Ascending aorta (tissue), 2 donors: ENCODE measurements at regions not wholly inside any gene's neighbourhood (a gene's known extent, or its start where the extent isn't known, plus 50 kb on each side); places are given as distances from the start of the nearest gene placed in this dataset.

ENCODE experiments used
- DNase-seq, 2 donors: peaks; one replicate each; pipeline ENCODE4 v3.0.0-alpha.2; 2019; ENCODE audit warnings: low spot score in 2 of 2
- H3K27ac ChIP-seq, 2 donors: fragments of 200-600 bp; sonication (generic); one replicate each; pipeline ENCODE4 v1.5.1; 2016 to 2017; ENCODE audit warnings: mild to moderate bottlenecking in 1 of 2
- H3K27me3 ChIP-seq: fragments of 200-600 bp; sonication (generic); one replicate; pipeline ENCODE4 v1.5.1; 2017
- H3K36me3 ChIP-seq, 2 donors: fragments of 200-600 bp; sonication (generic); one replicate each; pipeline ENCODE4 v1.5.1; 2016
- H3K4me1 ChIP-seq, 2 donors: fragments of 200-600 bp; sonication (generic); one replicate each; pipeline ENCODE4 v1.5.1; 2016 to 2017; ENCODE audit warnings: mild to moderate bottlenecking in 1 of 2
- H3K4me3 ChIP-seq, 2 donors: fragments of 200-600 bp; sonication (generic); one replicate each; pipeline ENCODE4 v1.5.1; 2016 to 2017; ENCODE audit warnings: mild to moderate bottlenecking in 1 of 2
- H3K9me3 ChIP-seq, 2 donors: fragments of 200-600 bp; sonication (generic); one replicate each; pipeline ENCODE4 v1.5.1; 2016
- intact Hi-C: fragments of 100-400 bp; cut with DNase I; formaldehyde crosslinking; loops from one replicate; pipeline ENCODE4 v1.15.1; 2023
- TF ChIP-seq, protein P1 (sequence below), 3 experiments: fragments of 200-600 bp in 2 of 3; fragments of 450-650 bp in 1 of 3; sonication (generic) in 2 of 3; IDR thresholded peaks; one replicate each; pipeline ENCODE4 v1.5.1; 2016 to 2019; ENCODE audit warnings: antibody characterized with exemption in 3 of 3, mild to moderate bottlenecking in 1 of 3, moderate library complexity in 1 of 3

DNA sequence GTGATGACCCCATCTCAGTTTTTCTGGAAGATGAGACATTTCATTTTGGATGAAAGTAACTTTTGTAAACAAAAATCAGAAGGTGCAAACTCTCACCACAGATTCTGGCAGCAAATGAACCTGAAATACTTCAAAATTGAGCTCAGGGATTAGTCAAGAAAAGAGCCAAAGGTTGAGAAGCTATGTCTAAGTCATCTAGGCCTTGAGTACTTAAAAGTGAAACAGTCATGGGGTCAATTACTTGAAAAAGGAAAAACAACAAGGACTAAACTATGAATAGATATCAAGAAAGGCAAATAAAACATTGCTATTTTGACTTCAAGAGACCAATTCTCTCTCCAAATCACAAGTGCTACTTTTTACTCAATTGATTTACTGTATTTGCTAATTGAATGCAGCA lies 285.1 kb downstream of the RBM43 start:
- intact Hi-C loops: no loop called here
- TF ChIP-seq, protein P1, sequence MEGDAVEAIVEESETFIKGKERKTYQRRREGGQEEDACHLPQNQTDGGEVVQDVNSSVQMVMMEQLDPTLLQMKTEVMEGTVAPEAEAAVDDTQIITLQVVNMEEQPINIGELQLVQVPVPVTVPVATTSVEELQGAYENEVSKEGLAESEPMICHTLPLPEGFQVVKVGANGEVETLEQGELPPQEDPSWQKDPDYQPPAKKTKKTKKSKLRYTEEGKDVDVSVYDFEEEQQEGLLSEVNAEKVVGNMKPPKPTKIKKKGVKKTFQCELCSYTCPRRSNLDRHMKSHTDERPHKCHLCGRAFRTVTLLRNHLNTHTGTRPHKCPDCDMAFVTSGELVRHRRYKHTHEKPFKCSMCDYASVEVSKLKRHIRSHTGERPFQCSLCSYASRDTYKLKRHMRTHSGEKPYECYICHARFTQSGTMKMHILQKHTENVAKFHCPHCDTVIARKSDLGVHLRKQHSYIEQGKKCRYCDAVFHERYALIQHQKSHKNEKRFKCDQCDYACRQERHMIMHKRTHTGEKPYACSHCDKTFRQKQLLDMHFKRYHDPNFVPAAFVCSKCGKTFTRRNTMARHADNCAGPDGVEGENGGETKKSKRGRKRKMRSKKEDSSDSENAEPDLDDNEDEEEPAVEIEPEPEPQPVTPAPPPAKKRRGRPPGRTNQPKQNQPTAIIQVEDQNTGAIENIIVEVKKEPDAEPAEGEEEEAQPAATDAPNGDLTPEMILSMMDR (IDR thresholded peaks at IDR 0.05): no peak
- H3K27ac ChIP-seq: no peak overlapping the region
- no peak for DNase-seq
- no peak overlapping the region for H3K4me3 ChIP-seq
- no peaks in the 10 kb centered on the region for H3K4me1 ChIP-seq
- no peaks in the 10 kb centered on the region for H3K9me3 ChIP-seq
- H3K27me3 ChIP-seq: no peaks in the 10 kb centered on the region
- H3K36me3 ChIP-seq: no peaks in the 10 kb centered on the region

DNA sequence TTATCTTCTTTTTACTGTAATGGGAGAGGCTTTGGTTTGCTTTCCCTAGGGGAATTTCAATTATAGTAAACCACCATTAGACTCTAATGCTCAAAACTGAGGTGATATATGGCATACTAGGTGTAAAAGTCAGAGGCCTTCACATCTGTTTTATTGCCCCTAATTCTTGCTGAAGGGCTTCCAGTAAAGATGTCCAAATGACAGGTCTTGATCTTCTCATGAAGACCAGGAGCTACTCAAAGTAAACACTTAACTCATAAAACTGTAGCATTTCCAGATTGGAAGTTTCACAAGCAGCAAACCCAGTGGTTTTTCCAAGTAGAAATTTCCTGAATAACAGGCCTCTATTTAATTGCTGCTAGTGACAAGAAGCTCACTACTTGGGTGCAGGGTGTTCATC lies 286.8 kb downstream of the RBM43 start:
- H3K4me3 ChIP-seq: no peak overlapping the region
- intact Hi-C loops: no loop called here
- H3K9me3 ChIP-seq: no peaks in the 10 kb centered on the region
- H3K4me1 ChIP-seq: no peaks in the 10 kb centered on the region
- DNase-seq: no peak
- no peak overlapping the region for H3K27ac ChIP-seq
- no peaks in the 10 kb centered on the region for H3K36me3 ChIP-seq
- no peaks in the 10 kb centered on the region for H3K27me3 ChIP-seq
- TF ChIP-seq, protein P1 (IDR thresholded peaks at IDR 0.05): no peak

DNA sequence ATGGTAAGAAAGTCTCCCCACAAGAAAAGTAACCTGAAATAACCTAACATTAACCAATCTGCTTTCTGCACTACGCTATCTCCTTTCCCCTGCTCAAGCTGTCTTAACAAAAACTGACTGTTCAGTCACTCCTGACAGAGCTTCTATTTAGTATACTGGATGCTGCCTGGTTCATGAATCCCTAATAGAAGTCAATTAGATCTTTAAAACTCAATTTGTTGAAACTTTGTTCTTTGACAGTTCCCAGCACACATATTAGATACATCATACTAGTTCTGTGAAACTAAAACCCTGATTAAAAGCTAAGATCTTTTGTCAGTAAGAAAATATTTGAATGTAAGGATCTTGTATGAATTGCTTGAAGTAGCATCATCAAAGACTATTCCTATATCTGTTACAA lies 287.4 kb downstream of the RBM43 start:
- no peak overlapping the region for H3K4me3 ChIP-seq
- no peaks in the 10 kb centered on the region for H3K36me3 ChIP-seq
- H3K27ac ChIP-seq: no peak overlapping the region
- intact Hi-C loops: no loop called here
- H3K4me1 ChIP-seq: no peaks in the 10 kb centered on the region
- DNase-seq: no peak
- TF ChIP-seq, protein P1 (IDR thresholded peaks at IDR 0.05): no peak
- H3K27me3 ChIP-seq: no peaks in the 10 kb centered on the region
- H3K9me3 ChIP-seq: no peaks in the 10 kb centered on the region

DNA sequence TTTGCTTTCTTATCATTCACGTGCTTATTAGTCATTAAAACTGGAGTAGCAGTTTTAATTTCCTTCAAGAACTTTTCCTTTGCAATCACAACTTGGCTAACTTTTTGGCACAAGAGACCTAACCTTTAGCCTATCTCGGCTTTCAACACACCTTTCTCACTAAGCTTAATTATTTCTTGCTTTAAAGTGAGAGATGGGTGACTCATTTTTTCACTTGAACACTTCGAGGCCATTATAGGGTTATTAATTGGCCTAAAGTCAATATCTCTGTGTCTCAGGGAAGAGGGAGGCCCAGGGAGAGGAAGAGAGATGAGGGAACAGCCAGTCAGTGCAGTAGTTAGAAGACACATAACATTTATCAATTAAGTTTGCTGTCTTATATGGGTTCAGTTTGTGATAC lies 289.8 kb downstream of the RBM43 start:
- intact Hi-C loops: no loop called here
- TF ChIP-seq, protein P1 (IDR thresholded peaks at IDR 0.05): no peak
- no peak overlapping the region for H3K27ac ChIP-seq
- H3K36me3 ChIP-seq: no peaks in the 10 kb centered on the region
- no peak for DNase-seq
- H3K9me3 ChIP-seq: no peaks in the 10 kb centered on the region
- H3K4me1 ChIP-seq: no peaks in the 10 kb centered on the region
- H3K27me3 ChIP-seq: no peaks in the 10 kb centered on the region
- no peak overlapping the region for H3K4me3 ChIP-seq

DNA sequence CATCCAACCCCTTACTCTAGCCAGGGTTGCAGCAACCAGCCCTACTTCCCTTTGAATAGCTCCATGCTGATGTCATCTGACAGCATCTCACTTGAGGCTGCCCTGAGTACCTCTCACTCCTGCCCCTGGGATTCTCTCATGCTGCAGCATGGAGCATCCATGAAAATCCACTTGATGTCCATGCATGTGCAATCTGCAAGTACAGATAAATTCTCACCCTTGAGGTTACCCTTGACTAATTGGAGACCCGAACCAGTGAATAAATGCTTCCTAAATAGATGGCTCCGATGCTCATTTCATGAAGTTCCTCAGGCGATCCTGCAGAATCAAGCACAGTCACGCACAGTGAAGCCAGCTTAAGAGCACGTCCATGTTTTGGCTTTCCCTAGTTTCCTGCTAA lies 298.3 kb downstream of the RBM43 start:
- TF ChIP-seq, protein P1 (IDR thresholded peaks at IDR 0.05): no peak
- intact Hi-C loops: no loop called here
- Histone ChIP-seq H3K4me1 (no peaks in the 10 kb centered on the region), H3K27me3 (no peaks in the 10 kb centered on the region), H3K27ac (no peak overlapping the region), H3K36me3 (no peaks in the 10 kb centered on the region), H3K4me3 (no peak overlapping the region), H3K9me3 (no peaks in the 10 kb centered on the region)
- DNase-seq: no peak

DNA sequence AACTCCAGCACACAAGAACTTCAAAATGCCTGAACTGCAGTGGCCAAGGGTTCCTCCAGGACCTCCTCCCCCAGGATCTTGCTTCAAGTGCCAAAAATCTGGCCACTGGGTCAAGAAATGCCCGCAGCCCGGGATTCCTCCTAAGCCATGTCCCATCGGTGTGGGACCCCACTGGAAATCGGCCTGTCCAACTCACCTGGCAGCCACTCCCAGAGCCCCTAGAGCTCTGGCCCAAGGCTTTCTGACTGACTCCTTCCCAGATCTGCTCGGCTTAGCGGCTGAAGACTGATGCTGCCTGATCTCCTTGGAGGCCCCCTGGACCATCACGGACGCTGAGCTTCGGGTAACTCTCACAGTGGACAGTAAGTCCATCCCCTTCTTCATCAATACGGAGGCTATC lies 306.4 kb downstream of the RBM43 start:
- Histone ChIP-seq H3K4me1 (no peaks in the 10 kb centered on the region), H3K36me3 (no peaks in the 10 kb centered on the region), H3K4me3 (no peak overlapping the region), H3K27me3 (no peaks in the 10 kb centered on the region), H3K9me3 (peaks cover 0 to under 1% of the 10 kb centered on the region in 2 donors), H3K27ac (no peak overlapping the region)
- DNase-seq: no peak
- intact Hi-C loops: no loop called here
- TF ChIP-seq, protein P1 (IDR thresholded peaks at IDR 0.05): no peak
